ENCODE measurements at regions not wholly inside any gene's neighbourhood (a gene's known extent, or its start where the extent isn't known, plus 50 kb on each side); places are given as distances from the start of the nearest gene placed in this dataset.

- DNase-seq (ENCODE audit: low spot score) (no peak), ATAC-seq (no peak)
Observed at GRCh38 chr3:111339017-111339416, 203.0 kb upstream of the CD96 start.

- no peak for ATAC-seq
Observed at GRCh38 chr3:111351334-111351733, 190.7 kb upstream of the CD96 start.

DNA sequence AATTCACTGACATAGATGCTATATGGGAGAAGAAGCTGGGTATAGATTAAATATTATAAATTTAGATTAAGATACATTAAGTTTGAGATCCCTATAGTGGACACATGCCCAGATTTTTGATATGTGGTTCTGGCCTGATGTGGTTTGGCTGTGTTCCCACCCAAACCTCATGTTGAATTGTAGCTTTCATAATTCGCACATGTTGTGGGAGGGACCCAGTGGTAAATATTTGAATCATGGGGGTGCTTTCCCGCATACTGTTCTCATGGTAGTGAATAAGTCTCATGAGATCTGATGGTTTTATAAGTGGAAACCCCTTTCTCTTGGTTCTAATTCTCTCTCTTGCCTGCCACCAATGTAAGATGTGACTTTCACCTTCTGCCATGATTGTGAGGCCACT is 189.4 kb upstream of the CD96 start:
- no peak for DNase-seq (ENCODE audit: low spot score)
- ATAC-seq: no peak

More at GRCh38 chr3:111351334-111351733, 190.7 kb upstream of the CD96 start:
- DNase-seq (ENCODE audit: low spot score): no peak

DNA sequence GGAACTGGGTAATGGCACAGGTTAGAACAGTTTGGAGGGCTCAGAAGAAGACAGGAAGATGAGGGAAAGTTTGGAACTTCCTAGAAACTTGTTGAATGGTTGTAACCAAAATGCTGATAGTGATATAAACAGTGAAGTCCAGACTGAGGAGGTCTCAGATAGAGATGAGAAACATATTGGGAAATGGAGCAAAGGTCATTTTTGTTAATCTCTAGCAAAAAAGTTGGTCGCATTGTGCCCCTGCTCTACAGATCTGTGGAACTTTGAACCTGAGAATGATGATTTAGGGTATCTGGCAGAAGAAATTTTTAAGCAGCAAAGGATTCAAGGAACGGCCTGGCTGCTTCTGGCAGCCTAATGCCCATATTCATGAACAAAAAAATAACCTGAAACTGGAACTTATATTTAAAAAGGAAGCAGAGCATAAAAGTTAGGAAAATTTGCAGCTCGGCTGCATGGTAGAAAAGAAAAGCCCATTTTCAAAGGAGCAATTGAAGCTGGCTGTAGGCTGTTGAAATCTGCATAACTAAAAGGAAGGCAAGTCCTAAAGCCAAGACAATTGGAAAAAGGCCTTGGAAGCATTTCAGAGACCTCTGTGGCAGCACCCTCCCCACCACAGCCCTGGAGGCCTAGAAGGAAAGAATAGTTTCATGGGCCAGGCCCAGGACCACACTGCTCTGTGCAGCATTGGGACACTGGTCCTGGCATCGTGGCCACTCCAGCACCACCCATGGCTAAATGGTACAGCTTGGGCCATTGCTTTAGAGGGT is 182.6 kb upstream of the CD96 start:
- no peak for DNase-seq (ENCODE audit: low spot score)
- peak; percentile 32 for ATAC-seq

- DNase-seq (ENCODE audit: low spot score): no peak
Observed at GRCh38 chr3:111362381-111363009, 179.5 kb upstream of the CD96 start.

GRCh38 chr3:111366515-111366914 is 175.5 kb upstream of the CD96 start:
- no peak for ATAC-seq
- DNase-seq (ENCODE audit: low spot score): no peak

More at GRCh38 chr3:111362381-111363009, 179.5 kb upstream of the CD96 start:
- no peak for ATAC-seq

DNA sequence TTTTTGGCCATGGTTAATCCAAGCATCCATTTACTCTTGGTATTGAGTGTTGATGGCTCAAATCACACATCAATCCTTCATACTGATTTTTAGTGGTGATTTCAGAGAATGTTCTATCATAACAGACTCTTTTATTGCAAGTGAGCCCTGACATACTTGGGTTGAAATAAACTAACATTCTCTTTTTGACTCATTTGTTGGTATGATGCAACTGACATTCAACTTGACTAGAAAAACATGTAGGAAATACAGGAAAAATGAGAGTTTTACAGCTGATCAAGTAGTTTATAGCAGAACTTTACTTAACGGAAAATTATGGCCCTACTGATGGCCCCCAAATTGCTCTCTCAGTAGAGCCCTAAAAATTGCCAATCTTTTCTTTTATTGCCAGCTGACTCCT is 173.9 kb upstream of the CD96 start:
- ATAC-seq: no peak

GRCh38 chr3:111369958-111370357 is 172.0 kb upstream of the CD96 start:
- no peak for ATAC-seq
- no peak for DNase-seq (ENCODE audit: low spot score)

More for the DNA sequence above, 173.9 kb upstream of the CD96 start:
- DNase-seq (ENCODE audit: low spot score): no peak

GRCh38 chr3:111373239-111373638 is 168.8 kb upstream of the CD96 start:
- ATAC-seq (no peak), DNase-seq (ENCODE audit: low spot score) (no peak)

DNA sequence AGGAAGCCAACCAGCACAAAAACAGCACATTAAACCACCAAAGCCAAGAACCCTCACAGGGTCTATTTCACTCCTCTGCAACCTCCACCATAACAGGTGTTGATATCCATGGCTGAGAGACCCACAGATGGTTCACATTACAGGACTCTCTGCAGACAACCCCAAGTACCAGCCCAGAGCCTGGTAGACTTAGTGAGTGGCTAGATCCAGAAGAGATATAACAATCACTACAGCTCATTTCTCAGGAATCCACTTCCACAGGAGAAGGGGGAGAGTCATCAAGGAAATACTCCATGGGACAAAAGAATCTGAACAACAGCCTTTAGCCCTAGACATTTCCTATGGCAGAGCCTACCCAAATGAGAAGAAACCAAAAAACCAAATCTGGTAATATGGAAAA is 168.1 kb upstream of the CD96 start:
- DNase-seq (ENCODE audit: low spot score): no peak
- ATAC-seq: no peak

- DNase-seq (ENCODE audit: low spot score) (no peak), ATAC-seq (no peak)
Observed at GRCh38 chr3:111385971-111386495, 156.0 kb upstream of the CD96 start.

DNA sequence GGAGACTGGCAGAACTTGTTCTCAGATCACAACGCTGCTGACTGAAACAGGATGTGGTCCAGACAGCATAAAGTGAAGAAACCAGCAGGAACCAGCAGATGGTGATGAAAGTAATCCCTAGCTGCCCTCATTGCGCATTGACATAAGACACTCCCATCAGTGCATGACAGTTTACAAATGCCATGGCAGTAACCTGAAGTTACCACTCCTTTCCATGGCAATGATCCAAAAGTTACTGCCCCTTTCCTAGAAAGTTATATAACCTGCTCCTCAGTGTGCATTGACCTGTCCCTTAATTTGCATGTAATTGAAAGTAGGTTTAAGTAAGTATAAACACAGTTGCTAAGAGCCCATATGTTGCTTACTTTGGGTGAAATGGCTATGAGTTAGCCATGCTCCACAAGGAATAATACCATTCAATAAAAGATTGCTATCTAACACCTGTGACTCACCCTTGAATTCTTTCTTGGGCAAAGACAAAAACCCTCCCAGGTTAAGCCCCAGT is 149.1 kb upstream of the CD96 start:
- ATAC-seq: no peak
- no peak for DNase-seq (ENCODE audit: low spot score)

DNA sequence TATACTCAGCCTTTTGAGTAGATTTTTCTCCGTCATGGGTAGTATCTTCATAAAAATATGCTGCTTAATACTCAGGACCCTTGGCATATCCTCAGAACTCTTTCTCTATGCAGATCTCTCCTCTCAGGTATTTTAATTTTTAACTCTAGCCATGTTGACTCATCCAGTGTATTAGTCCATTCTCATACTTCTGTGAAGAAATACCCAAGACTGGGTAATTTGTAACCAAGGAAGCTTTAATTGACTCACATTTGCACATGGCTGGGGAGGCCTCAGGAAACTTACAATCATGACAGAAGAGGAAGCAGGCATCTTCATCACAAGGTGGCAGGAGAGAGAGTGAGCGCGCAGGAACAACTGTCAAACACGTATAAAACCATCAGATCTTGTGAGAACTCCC is 129.3 kb upstream of the CD96 start:
- no peak for DNase-seq (ENCODE audit: low spot score)
- ATAC-seq: no peak

DNA sequence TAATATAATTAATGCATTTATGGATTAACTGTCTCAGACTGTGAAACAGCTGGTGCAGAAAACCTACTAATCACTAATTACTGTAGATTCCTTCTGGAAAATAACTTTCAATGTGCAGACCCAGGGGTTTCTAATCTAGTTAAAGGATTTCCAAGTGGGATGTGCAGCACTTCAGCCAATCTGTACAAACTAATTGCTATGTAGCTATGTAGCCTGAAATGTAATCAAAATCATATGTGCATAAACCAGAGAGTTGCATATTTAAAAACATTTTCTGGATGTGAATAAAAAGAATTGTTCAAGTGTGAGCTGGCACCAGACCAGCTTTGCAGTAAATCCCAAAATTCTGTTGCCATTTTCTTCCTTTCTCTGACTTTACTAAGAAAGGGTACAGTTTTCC is 127.5 kb upstream of the CD96 start:
- no peak for ATAC-seq

DNA sequence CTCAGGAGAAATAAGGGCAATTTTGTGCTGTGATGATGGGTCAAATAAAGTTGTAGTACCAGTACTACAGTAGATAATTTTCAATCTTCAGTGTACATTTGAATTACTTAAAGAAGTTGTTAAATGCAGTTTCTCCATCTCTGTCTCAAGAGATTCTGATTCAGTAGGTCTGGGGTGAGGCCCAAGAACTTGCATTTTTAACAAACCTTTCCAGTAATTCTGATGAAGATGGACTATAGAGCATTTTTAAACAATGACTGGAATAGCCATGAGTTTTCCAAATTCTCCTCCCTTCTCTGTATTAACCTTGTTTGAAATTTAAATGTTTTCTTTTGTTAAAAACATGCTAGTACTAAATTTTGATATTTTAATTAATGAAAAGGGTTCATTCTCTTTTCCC is 127.0 kb upstream of the CD96 start:
- no peak for DNase-seq (ENCODE audit: low spot score)
- ATAC-seq: no peak

More for the DNA sequence above, 127.5 kb upstream of the CD96 start:
- DNase-seq (ENCODE audit: low spot score): no peak

- no peak for DNase-seq (ENCODE audit: low spot score)
- no peak for ATAC-seq
Observed at GRCh38 chr3:111418391-111418790, 123.6 kb upstream of the CD96 start.

GRCh38 chr3:111428301-111428700 is 113.7 kb upstream of the CD96 start:
- DNase-seq (ENCODE audit: low spot score): no peak
- peak; percentile 76 for ATAC-seq

DNA sequence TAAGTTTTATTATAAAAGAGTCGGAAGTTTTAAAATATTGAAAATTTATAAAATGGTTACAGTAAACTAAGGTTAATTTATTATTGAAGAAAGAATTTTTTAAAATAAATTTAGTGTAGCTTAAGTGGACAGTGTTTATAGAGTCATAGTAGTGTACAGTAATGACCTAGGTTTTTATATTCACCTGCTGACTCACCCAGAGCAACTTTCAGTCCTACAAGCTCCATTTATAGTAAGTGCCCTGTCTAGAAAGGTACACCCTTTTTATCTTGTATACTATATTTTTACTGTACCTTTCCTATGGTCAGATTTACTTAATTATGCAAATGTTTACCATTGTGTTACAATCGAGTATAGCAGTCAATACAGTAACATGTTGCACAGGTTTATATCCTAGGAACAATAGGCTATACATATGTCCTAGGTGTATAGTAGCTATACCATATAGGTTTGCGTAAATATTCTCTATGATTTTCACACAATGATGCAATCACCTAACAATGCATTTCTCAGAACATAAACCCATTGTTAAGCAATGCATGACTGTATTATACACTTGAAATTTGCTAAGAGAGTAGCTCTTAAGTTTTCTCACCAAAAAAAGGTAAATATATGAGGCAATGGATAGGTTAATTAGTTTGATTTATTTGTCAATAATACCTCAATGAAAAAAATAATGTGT is 106.9 kb upstream of the CD96 start:
- DNase-seq (ENCODE audit: low spot score): no peak
- no peak for ATAC-seq

- DNase-seq (ENCODE audit: low spot score) (no peak), ATAC-seq (no peak)
Observed at GRCh38 chr3:111438283-111438682, 103.7 kb upstream of the CD96 start.

GRCh38 chr3:111454551-111454950 is 87.4 kb upstream of the CD96 start:
- DNase-seq (ENCODE audit: low spot score) (no peak), ATAC-seq (no peak)

DNA sequence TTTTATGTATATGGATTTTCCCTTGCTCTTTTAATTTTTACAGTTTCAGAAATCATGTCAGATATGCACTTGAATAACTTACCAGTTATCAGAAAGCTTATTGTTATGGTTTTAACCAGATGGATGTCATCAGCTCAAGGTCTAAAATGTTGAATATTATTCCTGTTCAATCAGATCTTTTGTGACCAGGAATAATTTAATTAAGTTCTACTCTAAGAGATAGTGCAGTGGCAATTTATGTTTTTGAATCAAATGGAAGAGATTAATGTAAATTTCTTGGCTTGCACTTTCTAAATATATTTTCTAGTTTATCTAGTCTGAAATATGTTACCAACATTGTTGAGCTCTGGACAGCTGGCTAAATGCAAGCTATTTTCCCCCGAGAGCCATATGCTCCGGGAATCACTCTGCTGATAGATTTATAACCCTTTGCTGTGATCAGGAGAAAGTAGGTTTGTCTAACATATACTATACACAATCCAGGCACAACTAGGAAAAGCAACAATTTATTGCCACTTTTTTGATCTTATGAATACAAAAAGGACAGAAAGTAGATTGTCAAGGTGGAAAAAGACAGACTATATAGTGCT is 76.8 kb upstream of the CD96 start:
- ATAC-seq: no peak
- no peak for DNase-seq (ENCODE audit: low spot score)
